HG02678 (cell line): ENCODE measurements at regions not wholly inside any gene's neighbourhood (a gene's known extent, or its start where the extent isn't known, plus 50 kb on each side); places are given as distances from the start of the nearest gene placed in this dataset.

ENCODE experiments used
- ATAC-seq: cut with Tn5 transposase; IDR thresholded peaks from one replicate; pipeline ENCODE4 v1.9.1; 2021; ENCODE audit warnings: mild to moderate bottlenecking, moderate library complexity; ENCODE audit not compliant: unreplicated experiment

GRCh38 chr4:137468836-137469235 lies 63.5 kb downstream of the PCDH18 start:
- ATAC-seq, result no peak

- no peak for ATAC-seq
These were observed 64.8 kb downstream of the PCDH18 start for GRCh38 chr4:137467537-137467936.

- ATAC-seq, result no peak
These were observed 68.8 kb downstream of the PCDH18 start for GRCh38 chr4:137463377-137464003.

GRCh38 chr4:137455647-137456321 lies 76.5 kb downstream of the PCDH18 start:
- no peak for ATAC-seq

DNA sequence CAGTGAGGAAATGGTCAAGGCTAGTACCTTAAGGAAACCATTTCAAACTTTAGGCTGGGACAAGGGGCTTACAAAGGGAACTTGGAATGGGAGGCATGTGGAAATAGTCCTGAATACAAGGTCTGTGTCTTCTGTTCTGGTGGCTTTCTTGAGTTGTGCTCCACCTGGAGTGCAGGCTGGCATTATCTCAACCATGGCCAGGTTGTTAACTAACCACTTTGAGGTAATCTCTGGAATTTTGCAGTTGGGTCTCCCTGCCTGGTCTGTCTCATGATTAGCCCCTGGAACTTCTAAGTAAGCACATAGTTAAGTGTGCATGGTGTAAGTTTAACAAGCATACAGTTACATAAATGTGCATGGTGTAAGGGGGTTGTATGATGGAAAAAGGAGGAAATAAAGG lies 77.5 kb downstream of the PCDH18 start:
- no peak for ATAC-seq

DNA sequence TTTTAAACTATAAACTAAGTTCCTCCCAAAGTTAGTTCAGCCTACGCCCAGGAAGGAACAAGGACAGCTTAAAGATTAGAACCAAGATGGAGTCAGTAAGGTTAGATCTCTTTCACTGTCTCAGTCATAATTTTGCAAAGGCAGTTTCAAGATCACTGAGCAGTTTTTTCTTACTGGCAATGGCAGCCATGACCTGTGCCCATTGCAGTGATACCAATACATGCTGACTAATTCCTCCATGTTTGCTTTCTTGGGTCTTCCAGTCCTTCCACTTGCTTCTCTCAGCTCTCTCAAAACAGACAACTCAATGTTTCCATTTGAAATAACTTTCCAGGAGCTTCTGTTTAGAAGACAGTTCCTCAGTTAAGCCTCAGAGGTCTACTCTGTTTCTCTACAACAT lies 79.5 kb downstream of the PCDH18 start:
- ATAC-seq, result no peak

DNA sequence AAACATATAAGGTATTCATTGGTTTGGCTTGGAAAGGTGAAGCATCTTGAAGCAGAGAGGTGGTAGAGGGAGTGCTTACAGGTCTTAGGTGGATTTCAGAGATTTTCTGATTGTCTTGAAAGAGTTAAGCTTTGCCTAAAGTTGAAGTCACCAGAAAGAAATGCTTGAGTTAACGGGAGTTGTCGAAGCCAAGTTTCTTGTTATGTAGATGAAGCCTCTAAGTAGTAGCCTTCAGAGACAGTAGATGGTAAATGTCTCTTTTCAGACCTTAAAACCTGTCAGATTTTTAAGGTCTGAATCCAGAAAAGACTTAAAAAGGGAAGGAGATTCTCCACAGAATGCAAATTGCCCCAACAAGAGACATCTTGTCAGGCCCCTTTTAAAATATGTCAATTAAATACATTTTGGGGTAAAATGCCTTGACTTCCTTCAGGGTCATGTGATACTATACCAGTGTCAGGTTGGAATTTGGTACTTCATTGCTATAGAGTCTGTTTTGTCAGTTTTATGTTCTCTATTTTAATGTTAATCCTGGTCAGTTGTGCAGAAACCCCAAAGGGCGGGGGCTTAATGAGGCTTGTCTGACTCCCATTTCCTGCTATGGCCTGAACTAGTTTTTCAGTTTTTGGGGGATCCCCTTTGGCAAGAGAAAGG lies 81.0 kb downstream of the PCDH18 start:
- ATAC-seq, result no peak

DNA sequence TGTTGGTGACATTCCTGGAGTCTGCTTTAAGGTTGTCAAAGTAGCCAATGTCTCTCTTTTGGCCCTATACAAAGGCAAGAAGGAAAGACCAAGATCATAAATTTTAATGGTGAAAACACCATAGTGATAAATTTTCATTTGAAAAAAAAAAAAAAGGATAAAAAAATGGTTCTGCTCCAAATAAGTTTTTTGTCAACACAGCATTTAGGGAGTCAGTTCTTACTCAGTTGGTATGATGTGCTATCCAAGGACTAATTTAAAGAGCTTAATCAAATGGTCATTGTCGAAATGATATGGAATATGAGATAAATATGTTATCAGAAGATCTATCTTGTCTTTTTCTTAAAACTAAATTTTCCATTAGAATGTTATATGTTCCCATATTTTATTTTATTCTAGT lies 83.9 kb downstream of the PCDH18 start:
- no peak for ATAC-seq

DNA sequence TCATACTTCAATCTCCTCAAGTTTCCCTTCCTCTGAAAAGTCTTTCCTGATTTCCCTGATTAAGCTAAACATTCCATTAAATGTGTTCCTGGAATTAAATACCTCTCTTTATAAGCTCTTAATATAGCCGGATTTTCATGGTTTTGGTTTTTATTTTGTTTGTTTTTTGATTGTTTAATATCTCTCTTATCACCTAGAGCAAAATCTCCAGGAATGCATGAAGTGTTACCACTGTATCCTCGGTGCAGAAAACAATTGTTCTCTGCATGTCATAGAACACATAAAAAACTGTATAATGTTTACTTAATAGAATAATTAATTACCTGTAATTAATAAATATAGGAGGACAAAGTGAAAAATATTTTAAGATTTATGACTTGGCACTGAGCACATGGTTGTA lies 86.2 kb downstream of the PCDH18 start:
- no peak for ATAC-seq

DNA sequence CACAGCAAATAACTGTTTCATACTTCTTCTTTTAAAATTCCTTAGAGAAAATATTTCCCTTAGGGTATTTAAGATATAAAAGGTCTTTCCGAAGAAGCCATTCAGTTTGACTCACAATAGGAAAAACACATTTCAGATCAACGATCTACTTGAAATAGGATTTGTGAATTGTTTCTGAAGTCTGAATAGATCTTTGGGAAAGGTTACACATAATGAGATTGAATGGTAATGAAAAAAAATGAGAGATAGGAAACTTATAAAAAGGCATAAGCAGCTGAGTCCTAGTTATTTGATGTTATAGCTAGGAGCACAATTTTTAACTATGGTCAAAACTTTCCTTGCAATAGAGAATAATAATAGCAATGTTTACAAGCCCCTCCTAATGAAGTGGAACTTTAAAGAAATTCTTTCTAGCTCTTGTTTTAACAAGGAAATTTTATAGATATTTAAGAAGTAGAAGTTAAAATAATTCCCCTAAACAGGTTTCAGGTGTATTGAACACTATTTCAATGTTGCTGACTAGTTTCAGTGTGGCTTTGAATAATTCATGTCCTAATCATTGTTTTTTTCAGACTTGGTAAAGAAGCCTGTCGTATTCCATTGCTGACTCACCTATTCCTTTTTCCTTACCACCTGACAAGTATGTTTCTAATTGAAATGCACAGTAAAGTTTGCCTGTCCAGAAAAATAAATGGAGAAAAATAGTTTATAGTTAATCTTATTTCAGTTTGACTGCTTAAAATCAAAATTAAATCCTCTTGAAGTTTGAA lies 89.1 kb downstream of the PCDH18 start:
- ATAC-seq, result no peak

DNA sequence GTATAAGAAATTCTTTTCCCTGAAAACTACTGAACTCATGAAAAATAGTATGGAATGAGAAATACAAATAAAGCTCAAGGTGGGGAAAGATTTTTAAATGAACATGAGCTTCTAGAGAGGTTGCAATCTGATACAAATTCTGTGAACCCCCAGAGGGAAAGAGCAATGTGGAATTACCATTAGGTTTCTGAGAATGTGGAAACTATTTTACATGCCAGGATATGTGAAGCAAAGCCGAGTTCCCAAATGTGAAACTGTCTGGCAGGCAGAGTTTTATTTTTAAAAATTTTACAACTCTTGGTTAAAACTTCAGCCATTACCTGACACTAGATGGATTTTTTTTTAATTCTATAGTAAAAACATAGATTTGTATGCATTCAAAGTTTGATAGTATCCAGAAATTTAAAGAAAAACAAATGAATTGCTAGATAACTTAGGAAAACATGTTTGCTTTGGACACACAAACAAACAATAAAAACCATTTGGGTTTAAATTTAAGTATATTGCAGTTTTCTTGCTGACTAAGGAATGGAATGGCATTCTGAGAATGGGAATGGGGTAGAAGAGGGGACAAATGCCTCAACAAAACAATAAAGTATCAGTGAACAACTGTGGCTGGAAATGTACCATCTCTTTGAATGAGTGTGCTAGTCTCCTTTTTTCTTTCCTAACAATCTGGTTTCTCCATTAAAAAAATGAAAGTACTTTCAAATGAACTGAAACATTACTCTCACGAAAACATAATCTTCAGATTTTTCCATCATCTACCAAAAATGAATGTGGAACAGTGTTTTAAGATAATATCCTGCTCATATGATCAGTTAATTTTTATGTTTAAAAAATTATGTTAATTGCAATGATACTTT lies 99.6 kb downstream of the PCDH18 start:
- no peak for ATAC-seq

DNA sequence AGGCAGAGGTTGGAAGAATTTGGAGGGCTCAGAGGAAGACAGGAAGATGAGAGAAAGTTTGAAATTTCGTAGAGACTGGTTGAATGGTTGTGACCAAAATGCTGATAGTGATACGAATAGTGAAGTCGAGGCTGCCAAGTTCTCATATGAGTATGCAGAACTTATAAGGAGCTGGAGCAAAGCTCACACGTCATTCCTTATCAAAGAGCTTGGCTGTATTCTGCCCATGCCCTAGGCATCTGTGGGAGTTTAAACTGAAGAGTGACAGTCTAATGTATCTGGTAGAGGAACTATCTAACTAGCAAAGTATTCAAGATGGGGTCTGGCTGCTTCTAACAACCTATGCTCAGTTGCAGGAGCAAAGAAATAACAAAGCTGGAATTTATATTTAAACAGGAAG lies 102.1 kb downstream of the PCDH18 start:
- ATAC-seq, result no peak

- no peak for ATAC-seq
These were observed 104.9 kb downstream of the PCDH18 start for GRCh38 chr4:137427411-137427810.

GRCh38 chr4:137425281-137425680 lies 107.0 kb downstream of the PCDH18 start:
- no peak for ATAC-seq

DNA sequence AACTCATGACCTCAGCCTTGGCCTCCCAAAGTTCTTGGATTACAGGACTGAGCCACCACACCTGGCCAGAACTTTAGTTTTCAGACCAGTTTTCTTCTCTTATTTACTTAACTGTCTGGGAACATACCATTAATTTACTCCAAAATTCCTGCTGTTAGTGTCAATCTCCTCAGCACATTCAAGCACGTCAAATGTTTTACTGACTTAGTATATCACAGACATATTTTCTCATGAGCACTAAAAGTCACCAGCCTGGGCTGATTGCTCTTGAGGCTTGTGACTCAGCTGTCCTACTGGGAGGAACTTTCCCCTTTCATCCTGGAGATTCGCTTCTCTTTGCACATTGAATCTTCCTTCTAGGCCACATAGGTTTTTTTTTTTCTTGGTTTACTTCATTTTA lies 109.6 kb downstream of the PCDH18 start:
- no peak for ATAC-seq

DNA sequence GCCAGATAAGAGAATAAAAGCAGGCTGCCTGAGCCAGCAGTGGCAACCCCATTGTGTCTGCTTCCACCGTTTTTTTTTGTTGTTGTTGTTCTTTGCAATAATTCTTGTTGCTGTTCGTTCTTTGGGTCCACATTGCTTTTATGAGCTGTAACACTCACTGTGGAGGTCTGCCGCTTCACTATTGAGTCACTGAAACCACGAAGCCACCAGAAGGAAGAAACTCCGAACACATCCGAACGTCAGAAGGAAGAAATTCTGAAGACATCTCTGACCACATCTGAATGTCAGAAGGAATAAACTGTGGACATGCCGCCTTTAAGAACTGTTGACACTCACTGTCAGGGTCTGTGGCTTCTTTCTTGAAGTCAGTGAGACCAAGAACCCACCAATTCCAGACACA lies 110.5 kb downstream of the PCDH18 start:
- ATAC-seq, result no peak

DNA sequence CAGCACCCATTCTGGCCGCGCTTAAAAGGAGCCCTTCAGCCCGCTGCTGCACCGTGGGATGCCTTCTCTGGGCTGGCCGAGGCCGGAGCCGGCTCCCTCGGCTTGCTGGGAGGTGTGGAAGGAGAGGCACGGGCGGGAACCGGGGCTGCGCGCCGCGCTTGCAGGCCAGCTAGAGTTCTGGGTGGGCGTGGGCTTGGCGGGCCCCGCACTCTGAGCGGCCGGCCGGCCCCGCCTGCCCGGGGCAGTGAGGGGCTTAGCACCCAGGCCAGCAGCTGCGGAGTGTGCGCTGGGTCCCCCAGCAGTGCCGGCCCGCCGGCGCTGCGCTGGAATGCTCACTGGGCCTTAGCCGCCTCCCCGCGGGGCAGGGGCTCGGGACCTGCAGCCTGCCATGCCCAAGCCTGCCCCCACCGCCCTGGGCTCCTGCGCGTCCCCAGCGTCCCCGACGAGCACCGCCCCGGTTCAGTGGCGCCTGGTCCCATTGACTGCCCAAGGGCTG lies 111.3 kb downstream of the PCDH18 start:
- no peak for ATAC-seq

GRCh38 chr4:137417676-137418075 lies 114.6 kb downstream of the PCDH18 start:
- ATAC-seq, result no peak

DNA sequence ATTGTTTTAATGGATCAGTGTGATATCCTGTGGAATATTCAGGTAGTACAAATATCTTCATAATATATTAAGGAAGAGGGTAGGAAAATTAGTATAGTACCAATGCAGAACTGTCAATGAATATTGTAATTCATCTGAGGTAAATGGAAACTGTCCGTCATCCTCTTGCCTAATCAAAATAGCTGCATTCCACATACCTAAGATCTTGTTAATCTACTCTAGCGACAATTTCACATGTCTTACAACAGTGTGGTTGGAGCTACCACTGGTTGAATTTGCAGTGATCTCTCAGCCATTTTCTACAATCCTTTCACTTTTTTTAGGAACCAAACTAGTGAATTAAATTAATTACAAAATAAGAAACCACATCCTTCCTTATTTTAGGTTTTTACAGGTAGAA lies 117.5 kb downstream of the PCDH18 start:
- no peak for ATAC-seq

DNA sequence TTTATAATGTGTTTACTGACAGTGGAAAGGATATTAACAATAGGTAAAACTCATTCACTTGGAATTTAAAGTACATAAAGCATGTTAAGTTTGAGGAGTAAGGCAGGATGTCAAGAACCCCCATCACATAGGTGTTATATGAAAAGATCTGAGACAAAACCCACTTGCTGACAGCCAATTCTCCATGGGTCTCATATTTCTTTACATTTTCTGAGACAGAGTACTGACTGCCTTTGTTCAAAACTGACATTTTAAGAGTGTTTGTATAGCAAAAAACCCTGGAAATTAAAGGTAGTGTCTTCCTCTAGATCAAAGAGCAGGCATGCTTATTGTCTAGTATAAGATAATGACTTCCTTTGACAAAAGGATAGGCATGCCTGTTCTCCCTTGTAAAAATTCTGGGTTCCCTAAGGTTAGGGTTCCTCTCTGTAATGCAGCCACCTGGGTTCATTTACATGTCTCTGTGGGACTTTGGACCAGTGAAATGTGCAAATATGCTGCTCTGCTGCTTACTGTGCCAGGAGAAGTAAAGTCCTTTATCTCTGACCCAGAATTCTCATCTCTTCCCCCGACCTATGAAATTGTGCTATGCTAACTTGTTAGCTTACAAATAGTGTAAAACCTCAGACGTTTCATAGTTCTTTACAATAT lies 123.6 kb downstream of the PCDH18 start:
- no peak for ATAC-seq
